WTC11 (cell line): ENCODE measurements at regions not wholly inside any gene's neighbourhood (a gene's known extent, or its start where the extent isn't known, plus 50 kb on each side); places are given as distances from the start of the nearest gene placed in this dataset.

Source experiments
- ATAC-seq: fragments of 200-7000 bp; cut with Tn5 transposase; 2 replicates; pipeline ENCODE4 v1.10.0; 2021; ENCODE audit warnings: mild to moderate bottlenecking, moderate library complexity
- CTCF ChIA-PET: fragments of 300-600 bp; sonication (Branson Sonifier 250); formaldehyde crosslinking; loops from one replicate; lab custom pipeline; 2021; ENCODE audit warnings: antibody characterized with exemption; lab: Charles Lee
- POLR2A ChIA-PET: fragments of 350-600 bp; sonication (Branson Sonifier 250); formaldehyde crosslinking; loops from one replicate; lab custom pipeline; 2021; ENCODE audit warnings: antibody characterized with exemption; lab: Charles Lee
- DNase-seq: peaks from one replicate; pipeline ENCODE4 v3.0.0; 2021; ENCODE audit warnings: low spot score
- H3K27ac Mint-ChIP-seq: 2 replicates; pipeline ENCODE4 v1.8.0; 2021; ENCODE audit warnings: mixed read lengths
- H3K27me3 Mint-ChIP-seq: 2 replicates; pipeline ENCODE4 v1.8.0; 2021; ENCODE audit warnings: low read depth, mild to moderate bottlenecking, moderate library complexity, mixed read lengths
- H3K36me3 Mint-ChIP-seq: 2 replicates; pipeline ENCODE4 v1.8.0; 2021; ENCODE audit warnings: mixed read lengths
- H3K4me1 Mint-ChIP-seq: 2 replicates; pipeline ENCODE4 v1.8.0; 2022; ENCODE audit warnings: mixed read lengths
- H3K4me3 Mint-ChIP-seq: 2 replicates; pipeline ENCODE4 v1.8.0; 2021; ENCODE audit warnings: mild to moderate bottlenecking, moderate library complexity, mixed read lengths
- H3K9me3 Mint-ChIP-seq: 2 replicates; pipeline ENCODE4 v1.8.0; 2021; ENCODE audit warnings: mixed read lengths
- AR ChIP-seq: fragments of 250-450 bp; sonication (Bioruptor Pico); IDR thresholded peaks from 2 replicates; pipeline ENCODE4 v1.9.0; 2021; ENCODE audit warnings: mild to moderate bottlenecking
- ATF1 ChIP-seq: sonication (generic); formaldehyde crosslinking; IDR thresholded peaks from 2 replicates; pipeline ENCODE4 v1.8.1; 2023; ENCODE audit warnings: mild to moderate bottlenecking, moderate library complexity, missing genetic modification reagents
- ELF4 ChIP-seq: sonication (generic); formaldehyde crosslinking; IDR thresholded peaks from 2 replicates; pipeline ENCODE4 v1.8.1; 2022; ENCODE audit warnings: low read depth, mild to moderate bottlenecking, moderate library complexity, missing genetic modification reagents
- ERG ChIP-seq: fragments of 250-450 bp; sonication (Bioruptor Pico); IDR thresholded peaks from 2 replicates; pipeline ENCODE4 v1.8.0; 2021; ENCODE audit warnings: mild to moderate bottlenecking
- ETV6 ChIP-seq: sonication (generic); formaldehyde crosslinking; IDR thresholded peaks from 2 replicates; pipeline ENCODE4 v1.8.1; 2022; ENCODE audit warnings: mild to moderate bottlenecking, missing genetic modification reagents
- FOXP4 ChIP-seq: sonication (generic); formaldehyde crosslinking; IDR thresholded peaks from 2 replicates; pipeline ENCODE4 v1.8.0; 2022; ENCODE audit warnings: mild to moderate bottlenecking, missing genetic modification reagents
- JAZF1 ChIP-seq: fragments of 250-450 bp; sonication (Bioruptor Pico); IDR thresholded peaks from 2 replicates; pipeline ENCODE4 v1.9.0; 2021; ENCODE audit warnings: moderate library complexity, mild to moderate bottlenecking, inconsistent platforms
- MXD4 ChIP-seq: fragments of 250-450 bp; sonication (Bioruptor Pico); IDR thresholded peaks from 2 replicates; pipeline ENCODE4 v1.8.0; 2021; ENCODE audit warnings: mild to moderate bottlenecking, moderate library complexity, borderline replicate concordance
- MYBL2 ChIP-seq: sonication (generic); formaldehyde crosslinking; IDR thresholded peaks from 2 replicates; pipeline ENCODE4 v1.8.1; 2023; ENCODE audit warnings: mild to moderate bottlenecking, moderate library complexity, missing genetic modification reagents
- NFE2L1 ChIP-seq: sonication (generic); formaldehyde crosslinking; IDR thresholded peaks from 2 replicates; pipeline ENCODE4 v1.8.1; 2023; ENCODE audit warnings: missing genetic modification reagents
- NFYB ChIP-seq: sonication (generic); formaldehyde crosslinking; conservative IDR thresholded peaks from 2 replicates; pipeline ENCODE4 v1.8.0; 2022; ENCODE audit warnings: low read depth, missing genetic modification reagents
- PRDM15 ChIP-seq: sonication (generic); formaldehyde crosslinking; IDR thresholded peaks from 2 replicates; pipeline ENCODE4 v1.8.0; 2022; ENCODE audit warnings: missing genetic modification reagents
- TCF7 ChIP-seq: sonication (generic); formaldehyde crosslinking; IDR thresholded peaks from 2 replicates; pipeline ENCODE4 v1.8.0; 2022; ENCODE audit warnings: mild to moderate bottlenecking, low read depth, missing genetic modification reagents, moderate library complexity
- ZBTB43 ChIP-seq: sonication (generic); formaldehyde crosslinking; IDR thresholded peaks from 2 replicates; pipeline ENCODE4 v1.8.1; 2023; ENCODE audit warnings: mild to moderate bottlenecking, missing genetic modification reagents
- ZNF416 ChIP-seq: fragments of 250-450 bp; sonication (Bioruptor Pico); IDR thresholded peaks from 2 replicates; pipeline ENCODE4 v1.9.0; 2021; ENCODE audit warnings: mild to moderate bottlenecking, inconsistent platforms
- ZNF423 ChIP-seq: fragments of 250-450 bp; sonication (Bioruptor Pico); IDR thresholded peaks from 2 replicates; pipeline ENCODE4 v2.1.2; 2022; ENCODE audit warnings: mild to moderate bottlenecking, moderate library complexity
- ZNF532 ChIP-seq: fragments of 250-450 bp; sonication (Bioruptor Pico); IDR thresholded peaks from 2 replicates; pipeline ENCODE4 v1.9.0; 2021; ENCODE audit warnings: mild to moderate bottlenecking, borderline replicate concordance

- no peaks in the 10 kb centered on the region for H3K9me3 Mint-ChIP-seq
- ATAC-seq, result no peak
- ChIA-PET POLR2A (no interaction called here), CTCF (interaction anchor here (1.4 kb wide), 1 partner anchor 132 kb away, joined by 5 read pairs; no protein-coding TSS in a partner anchor)
- no peak for TF ChIP-seq ATF1 (CRISPR knock-in tag)
- no peak for TF ChIP-seq MYBL2 (CRISPR knock-in tag)
- no peak for TF ChIP-seq PRDM15
- no peak for TF ChIP-seq ZBTB43 (CRISPR knock-in tag)
- DNase-seq, result no peak
- H3K27ac Mint-ChIP-seq, result no peak overlapping the region
- H3K36me3 Mint-ChIP-seq, result no peaks in the 10 kb centered on the region
- no peaks in the 10 kb centered on the region for H3K27me3 Mint-ChIP-seq
- no peaks in the 10 kb centered on the region for H3K4me1 Mint-ChIP-seq
- no peak overlapping the region for H3K4me3 Mint-ChIP-seq
Observed at GRCh38 chr11:33551051-33551450, 149.6 kb downstream of the C11orf91 start.

- Mint-ChIP-seq H3K27me3 (no peaks in the 10 kb centered on the region), H3K9me3 (no peaks in the 10 kb centered on the region), H3K4me1 (no peaks in the 10 kb centered on the region), H3K4me3 (no peak overlapping the region), H3K36me3 (no peaks in the 10 kb centered on the region), H3K27ac (no peak overlapping the region)
- DNase-seq (no peak), ATAC-seq (no peak)
- ChIA-PET POLR2A (no interaction called here), CTCF (no interaction called here)
- TF ChIP-seq ERG (no peak), ELF4 (CRISPR knock-in tag) (no peak), NFYB (no peak), NFE2L1 (no peak), ETV6 (CRISPR knock-in tag) (no peak), ZNF416 (no peak), AR (CRISPR knock-in tag) (no peak), FOXP4 (CRISPR knock-in tag) (no peak), MXD4 (CRISPR knock-in tag) (no peak), TCF7 (no peak), MYBL2 (CRISPR knock-in tag) (no peak), ZBTB43 (CRISPR knock-in tag) (no peak), ZNF532 (no peak), ZNF423 (CRISPR knock-in tag) (no peak), JAZF1 (CRISPR knock-in tag) (no peak)
Observed at GRCh38 chr11:33549483-33549882, 151.1 kb downstream of the C11orf91 start.
